ENCODE measurements at regions not wholly inside any gene's neighbourhood (a gene's known extent, or its start where the extent isn't known, plus 50 kb on each side); places are given as distances from the start of the nearest gene placed in this dataset.

- no peak for DNase-seq
- Histone ChIP-seq H3K4me3 (ENCODE audit: low read length) (no peak overlapping the region), H3K4me1 (ENCODE audit: control insufficient read depth, insufficient read depth, low read length) (no peaks in the 10 kb centered on the region), H3K9me3 (ENCODE audit: control insufficient read depth, low read depth, low read length) (no peaks in the 10 kb centered on the region), H3K27ac (ENCODE audit: low read length) (no peak overlapping the region), H3K36me3 (ENCODE audit: control insufficient read depth, insufficient read depth, low read length) (no peaks in the 10 kb centered on the region), H3K27me3 (ENCODE audit: control insufficient read depth, insufficient read depth, low read length) (no peaks in the 10 kb centered on the region)
- WGBS (ENCODE audit: insufficient coverage, low lambda C conversion rate), result no CpG with 5 or more reads among the region's 3 CpGs
These were observed 87.8 kb upstream of the UBE2E2 start for GRCh38 chr3:23115171-23115877.

DNA sequence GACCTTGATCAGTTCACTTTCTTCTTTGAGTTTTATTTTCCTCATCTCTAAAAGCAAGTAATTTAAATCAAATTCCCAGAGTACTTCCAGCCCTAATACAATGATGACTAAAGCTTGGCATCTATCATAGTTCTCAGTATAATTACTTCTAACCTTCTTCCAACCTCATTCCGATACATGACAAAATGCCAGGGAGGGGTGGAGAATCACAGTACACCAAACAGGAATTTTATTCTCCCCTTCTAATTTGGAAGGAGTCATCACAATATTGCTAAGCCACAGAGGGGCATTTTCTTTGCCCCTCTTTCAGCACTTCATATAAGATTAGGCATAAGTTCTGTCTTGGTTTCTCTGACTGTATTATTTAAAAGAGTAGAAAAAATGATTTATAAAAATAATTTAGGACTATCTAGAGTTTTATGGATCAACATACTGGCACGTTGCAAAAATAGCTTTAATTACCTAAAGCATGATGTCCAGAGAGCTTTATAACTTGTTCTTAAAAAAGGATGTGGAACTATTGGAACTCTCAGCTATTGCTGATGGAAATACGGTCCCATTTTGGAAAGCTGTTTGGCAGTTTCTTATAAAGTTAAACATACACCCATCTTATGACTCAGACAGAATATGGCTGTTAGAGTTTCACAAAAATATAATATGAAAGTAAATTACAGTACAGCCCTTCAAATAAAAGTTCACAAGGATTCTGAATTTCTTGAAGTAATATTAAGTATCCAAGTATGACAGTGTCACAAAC lies 86.9 kb upstream of the UBE2E2 start:
- Histone ChIP-seq H3K27me3 (ENCODE audit: control insufficient read depth, insufficient read depth, low read length) (peaks cover 3% of the 10 kb centered on the region), H3K9me3 (ENCODE audit: control insufficient read depth, low read depth, low read length) (no peaks in the 10 kb centered on the region), H3K4me1 (ENCODE audit: control insufficient read depth, insufficient read depth, low read length) (no peaks in the 10 kb centered on the region), H3K36me3 (ENCODE audit: control insufficient read depth, insufficient read depth, low read length) (no peaks in the 10 kb centered on the region), H3K4me3 (ENCODE audit: low read length) (no peak overlapping the region), H3K27ac (ENCODE audit: low read length) (no peak overlapping the region)
- DNase-seq, result no peak
- 91% methylated on average over 3 of the region's 3 CpGs for WGBS (ENCODE audit: insufficient coverage, low lambda C conversion rate)

GRCh38 chr3:23117856-23118255 lies 85.3 kb upstream of the UBE2E2 start:
- Histone ChIP-seq H3K9me3 (ENCODE audit: control insufficient read depth, low read depth, low read length) (no peaks in the 10 kb centered on the region), H3K27ac (ENCODE audit: low read length) (no peak overlapping the region), H3K27me3 (ENCODE audit: control insufficient read depth, insufficient read depth, low read length) (peaks cover 3% of the 10 kb centered on the region), H3K36me3 (ENCODE audit: control insufficient read depth, insufficient read depth, low read length) (no peaks in the 10 kb centered on the region), H3K4me1 (ENCODE audit: control insufficient read depth, insufficient read depth, low read length) (no peaks in the 10 kb centered on the region), H3K4me3 (ENCODE audit: low read length) (no peak overlapping the region)
- 80% methylated on average over 1 of the region's 1 CpG for WGBS (ENCODE audit: insufficient coverage, low lambda C conversion rate)
- no peak for DNase-seq

GRCh38 chr3:23127196-23127595 lies 75.9 kb upstream of the UBE2E2 start:
- Histone ChIP-seq H3K27ac (ENCODE audit: low read length) (no peak overlapping the region), H3K9me3 (ENCODE audit: control insufficient read depth, low read depth, low read length) (no peaks in the 10 kb centered on the region), H3K4me3 (ENCODE audit: low read length) (no peak overlapping the region), H3K27me3 (ENCODE audit: control insufficient read depth, insufficient read depth, low read length) (no peaks in the 10 kb centered on the region), H3K36me3 (ENCODE audit: control insufficient read depth, insufficient read depth, low read length) (no peaks in the 10 kb centered on the region), H3K4me1 (ENCODE audit: control insufficient read depth, insufficient read depth, low read length) (no peaks in the 10 kb centered on the region)
- no peak for DNase-seq
- 100% methylated on average over 3 of the region's 3 CpGs for WGBS (ENCODE audit: insufficient coverage, low lambda C conversion rate)

DNA sequence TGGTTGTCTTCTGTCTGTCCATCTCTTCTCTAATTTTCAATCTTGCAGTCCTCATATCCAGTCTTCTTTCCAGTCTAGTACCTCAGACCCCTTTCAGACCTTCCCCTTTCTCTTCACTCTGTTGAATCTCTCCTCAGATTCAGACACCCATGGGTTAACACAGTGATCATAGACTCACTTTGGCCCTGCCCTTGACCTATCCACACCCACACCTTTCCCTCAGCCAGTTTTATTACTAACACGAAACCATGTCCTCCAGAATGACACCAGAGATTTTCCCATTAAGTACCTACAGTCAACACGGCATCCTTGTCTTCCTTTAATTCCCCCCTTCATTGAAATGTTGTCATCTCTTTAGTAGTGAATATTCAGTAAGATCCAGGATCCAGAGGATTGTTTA lies 74.5 kb upstream of the UBE2E2 start:
- Histone ChIP-seq H3K27ac (ENCODE audit: low read length) (no peak overlapping the region), H3K36me3 (ENCODE audit: control insufficient read depth, insufficient read depth, low read length) (no peaks in the 10 kb centered on the region), H3K4me1 (ENCODE audit: control insufficient read depth, insufficient read depth, low read length) (no peaks in the 10 kb centered on the region), H3K27me3 (ENCODE audit: control insufficient read depth, insufficient read depth, low read length) (no peaks in the 10 kb centered on the region), H3K4me3 (ENCODE audit: low read length) (no peak overlapping the region), H3K9me3 (ENCODE audit: control insufficient read depth, low read depth, low read length) (no peaks in the 10 kb centered on the region)
- WGBS (ENCODE audit: insufficient coverage, low lambda C conversion rate), result no CpG with 5 or more reads among the region's 2 CpGs
- no peak for DNase-seq

DNA sequence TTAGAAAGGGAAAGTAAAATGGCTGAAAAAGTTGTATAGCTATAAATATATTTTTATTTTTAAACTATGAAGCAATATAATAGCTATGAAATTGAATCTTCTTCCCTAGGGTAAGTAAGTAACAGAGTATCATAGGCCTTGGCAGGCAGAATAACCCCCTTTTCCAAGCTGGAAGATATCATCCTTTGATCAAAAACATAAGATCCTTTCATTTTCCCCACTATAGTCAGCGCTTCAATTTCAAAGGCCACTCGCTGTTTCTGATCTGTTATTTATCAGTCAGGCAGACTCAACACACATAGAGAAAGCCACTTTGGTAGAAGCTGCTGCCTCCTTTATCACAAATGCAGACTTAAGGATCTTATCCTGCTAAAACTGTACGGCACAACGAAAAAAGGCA lies 74.0 kb upstream of the UBE2E2 start:
- H3K27me3 ChIP-seq (ENCODE audit: control insufficient read depth, insufficient read depth, low read length), result no peaks in the 10 kb centered on the region
- H3K4me1 ChIP-seq (ENCODE audit: control insufficient read depth, insufficient read depth, low read length), result no peaks in the 10 kb centered on the region
- DNase-seq, result no peak
- WGBS (ENCODE audit: insufficient coverage, low lambda C conversion rate), result 20% methylated on average over 1 of the region's 4 CpGs
- no peaks in the 10 kb centered on the region for H3K36me3 ChIP-seq (ENCODE audit: control insufficient read depth, insufficient read depth, low read length)
- H3K9me3 ChIP-seq (ENCODE audit: control insufficient read depth, low read depth, low read length), result no peaks in the 10 kb centered on the region
- H3K4me3 ChIP-seq (ENCODE audit: low read length), result no peak overlapping the region
- no peak overlapping the region for H3K27ac ChIP-seq (ENCODE audit: low read length)

DNA sequence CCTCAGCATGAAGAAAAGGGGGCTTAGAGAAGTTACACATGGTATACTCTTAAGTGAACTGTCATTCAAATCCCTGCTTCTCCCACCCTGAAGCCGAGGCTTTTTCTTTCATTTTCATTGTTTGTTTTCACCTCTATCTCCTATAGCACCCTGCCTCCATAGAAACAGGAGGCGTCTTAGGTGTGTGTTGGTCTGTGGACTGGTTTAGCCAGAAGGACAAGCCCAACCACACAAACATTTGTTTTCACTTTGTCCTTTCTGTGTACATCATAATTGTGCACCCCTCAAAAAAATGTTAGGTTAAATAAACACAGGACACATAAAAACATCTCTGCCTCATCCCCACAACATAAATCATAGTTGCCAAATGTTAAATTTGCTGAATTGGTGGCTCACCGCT lies 73.3 kb upstream of the UBE2E2 start:
- peak; percentile 9 to 58 for DNase-seq
- Histone ChIP-seq H3K27ac (ENCODE audit: low read length) (no peak overlapping the region), H3K36me3 (ENCODE audit: control insufficient read depth, insufficient read depth, low read length) (no peaks in the 10 kb centered on the region), H3K27me3 (ENCODE audit: control insufficient read depth, insufficient read depth, low read length) (no peaks in the 10 kb centered on the region), H3K4me1 (ENCODE audit: control insufficient read depth, insufficient read depth, low read length) (no peaks in the 10 kb centered on the region), H3K4me3 (ENCODE audit: low read length) (no peak overlapping the region), H3K9me3 (ENCODE audit: control insufficient read depth, low read depth, low read length) (no peaks in the 10 kb centered on the region)
- WGBS (ENCODE audit: insufficient coverage, low lambda C conversion rate), result 100% methylated on average over 1 of the region's 3 CpGs

DNA sequence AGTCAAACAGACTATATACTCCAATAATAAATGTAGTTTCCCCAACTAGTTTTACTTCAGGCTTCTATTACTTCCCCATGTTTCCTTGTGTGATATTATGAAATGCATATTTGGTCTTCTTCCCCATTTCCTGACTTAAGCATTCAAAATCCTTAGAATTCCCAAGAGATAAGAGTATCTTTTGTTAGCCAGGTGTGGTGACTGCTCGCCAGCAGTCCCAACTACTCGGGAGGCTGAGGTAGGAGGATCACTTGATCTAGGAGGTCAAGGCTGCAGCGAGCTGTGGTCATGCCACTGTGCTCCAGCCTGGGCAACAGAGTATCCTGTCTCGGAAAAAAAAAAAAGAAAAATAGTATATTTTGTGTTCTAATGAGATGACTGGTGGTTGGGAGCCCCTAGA lies 72.7 kb upstream of the UBE2E2 start:
- H3K4me3 ChIP-seq (ENCODE audit: low read length), result no peak overlapping the region
- H3K36me3 ChIP-seq (ENCODE audit: control insufficient read depth, insufficient read depth, low read length), result no peaks in the 10 kb centered on the region
- H3K4me1 ChIP-seq (ENCODE audit: control insufficient read depth, insufficient read depth, low read length), result no peaks in the 10 kb centered on the region
- no peaks in the 10 kb centered on the region for H3K9me3 ChIP-seq (ENCODE audit: control insufficient read depth, low read depth, low read length)
- DNase-seq, result no peak
- no peak overlapping the region for H3K27ac ChIP-seq (ENCODE audit: low read length)
- no peaks in the 10 kb centered on the region for H3K27me3 ChIP-seq (ENCODE audit: control insufficient read depth, insufficient read depth, low read length)
- 100% methylated on average over 1 of the region's 4 CpGs for WGBS (ENCODE audit: insufficient coverage, low lambda C conversion rate)

GRCh38 chr3:23135026-23135785 lies 67.9 kb upstream of the UBE2E2 start:
- no peaks in the 10 kb centered on the region for H3K4me1 ChIP-seq (ENCODE audit: control insufficient read depth, insufficient read depth, low read length)
- DNase-seq, result no peak
- no peaks in the 10 kb centered on the region for H3K36me3 ChIP-seq (ENCODE audit: control insufficient read depth, insufficient read depth, low read length)
- no peaks in the 10 kb centered on the region for H3K27me3 ChIP-seq (ENCODE audit: control insufficient read depth, insufficient read depth, low read length)
- H3K4me3 ChIP-seq (ENCODE audit: low read length), result no peak overlapping the region
- H3K9me3 ChIP-seq (ENCODE audit: control insufficient read depth, low read depth, low read length), result no peaks in the 10 kb centered on the region
- no peak overlapping the region for H3K27ac ChIP-seq (ENCODE audit: low read length)
- 100% methylated on average over 1 of the region's 12 CpGs for whole genome bisulfite sequencing (ENCODE audit: insufficient coverage, low lambda C conversion rate)

GRCh38 chr3:23136054-23136453 lies 67.1 kb upstream of the UBE2E2 start:
- Histone ChIP-seq H3K27me3 (ENCODE audit: control insufficient read depth, insufficient read depth, low read length) (no peaks in the 10 kb centered on the region), H3K9me3 (ENCODE audit: control insufficient read depth, low read depth, low read length) (no peaks in the 10 kb centered on the region), H3K27ac (ENCODE audit: low read length) (no peak overlapping the region), H3K36me3 (ENCODE audit: control insufficient read depth, insufficient read depth, low read length) (no peaks in the 10 kb centered on the region), H3K4me3 (ENCODE audit: low read length) (no peak overlapping the region), H3K4me1 (ENCODE audit: control insufficient read depth, insufficient read depth, low read length) (no peaks in the 10 kb centered on the region)
- WGBS (ENCODE audit: insufficient coverage, low lambda C conversion rate), result 100% methylated on average over 2 of the region's 2 CpGs
- DNase-seq, result no peak

Measured in large intestine (tissue), 3 donors.